GM13977 (cell line): ENCODE measurements at regions not wholly inside any gene's neighbourhood (a gene's known extent, or its start where the extent isn't known, plus 50 kb on each side); places are given as distances from the start of the nearest gene placed in this dataset.

Source experiments
- DNase-seq: peaks from one replicate; pipeline ENCODE4 v3.0.0; 2012; ENCODE audit warnings: low spot score
- CTCF ChIP-seq: IDR thresholded peaks from 2 replicates; pipeline ENCODE4 v1.5.1; 2012; ENCODE audit warnings: mild to moderate bottlenecking, control low read depth; ENCODE audit not compliant: insufficient read depth; ENCODE audit errors: extremely low read depth, missing control alignments
- in situ Hi-C: fragments of 300-500 bp; cut with MboI; formaldehyde crosslinking; loops from one replicate; pipeline ENCODE4 v1.12.0; 2022; ENCODE audit warnings: low sequenced_read_pairs, low pct_unique_long_range_greater_than_20kb, mixed read lengths, inconsistent platforms; ENCODE audit not compliant: unreplicated experiment

- in situ Hi-C loops, result no loop called here
- TF ChIP-seq CTCF, result no peak
- no peak for DNase-seq
These were observed 83.0 kb downstream of the YTHDF1 start for GRCh38 chr20:63132715-63133471.

- DNase-seq, result no peak
- TF ChIP-seq CTCF, result no peak
- in situ Hi-C loops, result no loop called here
These were observed 83.7 kb downstream of the YTHDF1 start for GRCh38 chr20:63132131-63132714.

GRCh38 chr20:63130658-63131577 lies 85.0 kb downstream of the YTHDF1 start:
- no peak for DNase-seq
- TF ChIP-seq CTCF, result no peak
- in situ Hi-C loops, result no loop called here

- in situ Hi-C loops, result no loop called here
- TF ChIP-seq CTCF, result no peak
- no peak for DNase-seq
These were observed 85.8 kb downstream of the YTHDF1 start for GRCh38 chr20:63129991-63130657.

GRCh38 chr20:63129376-63129965 lies 86.5 kb downstream of the YTHDF1 start:
- in situ Hi-C loops, result no loop called here
- TF ChIP-seq CTCF, result no peak
- DNase-seq, result no peak

GRCh38 chr20:63128956-63129355 lies 87.0 kb downstream of the YTHDF1 start:
- in situ Hi-C loops, result no loop called here
- no peak for DNase-seq
- TF ChIP-seq CTCF, result no peak
